ENCODE measurements at regions not wholly inside any gene's neighbourhood (a gene's known extent, or its start where the extent isn't known, plus 50 kb on each side); places are given as distances from the start of the nearest gene placed in this dataset.

DNA sequence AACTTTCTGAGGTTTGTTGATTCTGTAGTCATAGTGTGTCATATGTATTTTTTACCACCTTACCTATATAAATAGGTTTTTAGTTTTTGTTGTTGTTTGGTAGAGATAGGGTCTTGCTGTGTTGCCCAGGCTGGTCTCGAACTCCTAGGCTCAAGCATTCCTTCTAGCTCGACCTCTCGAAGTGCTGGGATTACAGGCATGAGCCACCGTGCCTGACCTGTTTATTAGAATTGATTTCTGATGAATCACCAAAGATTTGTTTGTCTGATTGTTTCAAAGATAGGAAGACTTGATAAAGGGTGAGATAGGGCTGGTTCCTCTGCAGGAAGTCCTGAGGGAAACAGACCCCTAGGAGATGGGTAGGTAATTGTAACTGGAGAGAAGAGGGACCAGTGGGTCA lies 481.6 kb downstream of the PCNX1 start:
- no peak overlapping the region for H3K4me2 ChIP-seq (ENCODE audit: insufficient read depth, insufficient read length, low read length)
- H4K5ac ChIP-seq (ENCODE audit: insufficient read length, low read depth, low read length), result no peak overlapping the region
- H3K4ac ChIP-seq (ENCODE audit: low read depth, low read length), result no peak overlapping the region
- no peak overlapping the region for H4K91ac ChIP-seq (ENCODE audit: insufficient read length, low read depth, low read length)
- Mint-ChIP-seq H3K4me3 (no peak overlapping the region), H3K4me1 (peaks cover 10 to 11% of the 10 kb centered on the region in 2 experiments), H3K36me3 (ENCODE audit: insufficient read depth in 1 of 3, low read depth in 3 of 3) (no peaks in the 10 kb centered on the region), H3K9me3 (no peaks in the 10 kb centered on the region), H3K27me3 (ENCODE audit: low read depth) (no peaks in the 10 kb centered on the region), H3K27ac (no peak overlapping the region; a peak in 1 of 7 replicates)
- H2BK12ac ChIP-seq (ENCODE audit: insufficient read length, low read depth, low read length), result no peak overlapping the region
- no peaks in the 10 kb centered on the region for H3K23me2 ChIP-seq (ENCODE audit: insufficient read length, low read depth, low read length, poor library complexity, severe bottlenecking)
- H3K4me1 ChIP-seq (ENCODE audit: insufficient read depth, low read length), result no peaks in the 10 kb centered on the region
- H2BK120ac ChIP-seq (ENCODE audit: low read depth, low read length, poor library complexity, severe bottlenecking), result no peak overlapping the region
- no CpG with 5 or more reads among the region's 4 CpGs for WGBS (ENCODE audit: extremely low coverage, insufficient read length, low lambda C conversion rate)
- H3K9me3 ChIP-seq (ENCODE audit: control insufficient read depth, low read depth, low read length), result no peaks in the 10 kb centered on the region
- H3K79me2 ChIP-seq (ENCODE audit: insufficient read depth, low read length), result peaks cover 7% of the 10 kb centered on the region; the same call in 1 of the 2 replicates
- H3K9ac ChIP-seq (ENCODE audit: extremely low read depth, insufficient read length, low read length), result no peak overlapping the region
- TF ChIP-seq, protein P1, sequence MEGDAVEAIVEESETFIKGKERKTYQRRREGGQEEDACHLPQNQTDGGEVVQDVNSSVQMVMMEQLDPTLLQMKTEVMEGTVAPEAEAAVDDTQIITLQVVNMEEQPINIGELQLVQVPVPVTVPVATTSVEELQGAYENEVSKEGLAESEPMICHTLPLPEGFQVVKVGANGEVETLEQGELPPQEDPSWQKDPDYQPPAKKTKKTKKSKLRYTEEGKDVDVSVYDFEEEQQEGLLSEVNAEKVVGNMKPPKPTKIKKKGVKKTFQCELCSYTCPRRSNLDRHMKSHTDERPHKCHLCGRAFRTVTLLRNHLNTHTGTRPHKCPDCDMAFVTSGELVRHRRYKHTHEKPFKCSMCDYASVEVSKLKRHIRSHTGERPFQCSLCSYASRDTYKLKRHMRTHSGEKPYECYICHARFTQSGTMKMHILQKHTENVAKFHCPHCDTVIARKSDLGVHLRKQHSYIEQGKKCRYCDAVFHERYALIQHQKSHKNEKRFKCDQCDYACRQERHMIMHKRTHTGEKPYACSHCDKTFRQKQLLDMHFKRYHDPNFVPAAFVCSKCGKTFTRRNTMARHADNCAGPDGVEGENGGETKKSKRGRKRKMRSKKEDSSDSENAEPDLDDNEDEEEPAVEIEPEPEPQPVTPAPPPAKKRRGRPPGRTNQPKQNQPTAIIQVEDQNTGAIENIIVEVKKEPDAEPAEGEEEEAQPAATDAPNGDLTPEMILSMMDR (conservative IDR thresholded peaks at IDR 0.05), result no peak
- H2BK5ac ChIP-seq (ENCODE audit: insufficient read length, low read length), result no peak overlapping the region
- H3K27ac ChIP-seq (ENCODE audit: insufficient read length, low read depth, low read length), result no peak overlapping the region
- DNase-seq, result no peak
- H2BK20ac ChIP-seq (ENCODE audit: low read depth, low read length, poor library complexity, severe bottlenecking), result no peak overlapping the region
- peaks cover 6% of the 10 kb centered on the region for H3K79me1 ChIP-seq (ENCODE audit: insufficient read depth, low read depth, low read length, poor library complexity, severe bottlenecking)
- H3T11ph ChIP-seq (ENCODE audit: low read length), result no peak overlapping the region
- no peak overlapping the region for H4K8ac ChIP-seq (replicated peaks; ENCODE audit: insufficient read length, low read depth, low read length)
- no peak overlapping the region for H2AFZ ChIP-seq (ENCODE audit: low read length)
- H3K56ac ChIP-seq (ENCODE audit: insufficient read length, low read depth, low read length), result no peak overlapping the region
- no peaks in the 10 kb centered on the region for H4K20me1 ChIP-seq (ENCODE audit: control insufficient read depth, insufficient read depth, insufficient read length)
- H2BK15ac ChIP-seq (ENCODE audit: low read depth, low read length), result no peak overlapping the region
- no peak overlapping the region for H3K18ac ChIP-seq (ENCODE audit: insufficient read length, low read depth, low read length)
- H3K14ac ChIP-seq (ENCODE audit: insufficient read depth, low read length), result no peak overlapping the region
- no peak overlapping the region for H3K23ac ChIP-seq (ENCODE audit: insufficient read length, low read depth, low read length)
- no peak overlapping the region for H2AK5ac ChIP-seq (ENCODE audit: insufficient read length, low read length)
- H3K27me3 ChIP-seq (ENCODE audit: insufficient read depth, low read length), result no peaks in the 10 kb centered on the region
